Mesendoderm (in vitro differentiated cells): ENCODE measurements at regions not wholly inside any gene's neighbourhood (a gene's known extent, or its start where the extent isn't known, plus 50 kb on each side); places are given as distances from the start of the nearest gene placed in this dataset.
"Not testable (repeated sequence)": the region's sequence is repeated elsewhere in the genome, so short reads cannot be mapped to it uniquely, and the experiment has no call there.

Source experiments
- DNase-seq: peaks from one replicate; pipeline ENCODE4 v3.0.0; 2013
- H2AK5ac ChIP-seq: 2 replicates; pipeline ENCODE4 v1.6.1; 2013; ENCODE audit warnings: low read length, inconsistent platforms
- H2BK120ac ChIP-seq: 2 replicates; pipeline ENCODE4 v1.6.1; 2013; ENCODE audit warnings: low read depth, mild to moderate bottlenecking, low read length, moderate library complexity, mixed read lengths
- H2BK15ac ChIP-seq: replicated peaks from 2 replicates; pipeline ENCODE4 v1.6.1; 2013; ENCODE audit warnings: low read depth, mild to moderate bottlenecking, moderate library complexity
- H2BK5ac ChIP-seq: 2 replicates; pipeline ENCODE4 v1.6.1; 2013; ENCODE audit warnings: low read length, inconsistent platforms
- H3K18ac ChIP-seq: 2 replicates; pipeline ENCODE4 v1.6.1; 2013; ENCODE audit warnings: mild to moderate bottlenecking, low read length, mixed read lengths
- H3K23ac ChIP-seq: one replicate; pipeline ENCODE4 v1.6.1; 2013; ENCODE audit warnings: low read length
- H3K27ac ChIP-seq: 2 replicates; pipeline ENCODE4 v1.5.1; 2013; ENCODE audit warnings: low read depth, mild to moderate bottlenecking, inconsistent platforms, low read length, moderate library complexity
- H3K27me3 ChIP-seq: 2 replicates; pipeline ENCODE4 v1.6.1; 2013; ENCODE audit warnings: low read length, control low read depth, mild to moderate bottlenecking, inconsistent platforms; ENCODE audit not compliant: insufficient read depth, poor library complexity
- H3K36me3 ChIP-seq: 2 replicates; pipeline ENCODE4 v1.6.1; 2013; ENCODE audit warnings: low read length, inconsistent platforms; ENCODE audit not compliant: control insufficient read depth, insufficient read depth
- H3K4ac ChIP-seq: one replicate; pipeline ENCODE4 v1.6.1; 2013; ENCODE audit warnings: low read depth, mild to moderate bottlenecking, low read length, moderate library complexity
- H3K4me1 ChIP-seq: 2 replicates; pipeline ENCODE4 v1.6.1; 2013; ENCODE audit warnings: low read depth, low read length, inconsistent platforms; ENCODE audit not compliant: control insufficient read depth
- H3K4me2 ChIP-seq: 2 replicates; pipeline ENCODE4 v1.6.1; 2013; ENCODE audit warnings: low read length
- H3K4me3 ChIP-seq: 2 replicates; pipeline ENCODE4 v1.5.1; 2013; ENCODE audit warnings: mild to moderate bottlenecking, low read length
- H3K56ac ChIP-seq: one replicate; pipeline ENCODE4 v1.6.1; 2013; ENCODE audit warnings: low read length
- H3K79me1 ChIP-seq: 2 replicates; pipeline ENCODE4 v1.6.1; 2013; ENCODE audit warnings: low read length, inconsistent platforms
- H3K79me2 ChIP-seq: 2 replicates; pipeline ENCODE4 v1.6.1; 2013; ENCODE audit warnings: mild to moderate bottlenecking, low read length; ENCODE audit not compliant: control insufficient read depth, insufficient read depth
- H3K9ac ChIP-seq: 2 replicates; pipeline ENCODE4 v1.6.1; 2013; ENCODE audit warnings: low read length, inconsistent platforms
- H4K5ac ChIP-seq: one replicate; pipeline ENCODE4 v1.6.1; 2013; ENCODE audit warnings: low read length
- H4K8ac ChIP-seq: one replicate; pipeline ENCODE4 v1.6.1; 2013; ENCODE audit warnings: low read depth, mild to moderate bottlenecking, control low read depth, low read length, moderate library complexity
- WGBS: extraction: QIAGEN DNeasy Blood & Tissue Kit; methylation state at CpG from one replicate; pipeline ENCODE4 v1.1.7; 2013; ENCODE audit warnings: low lambda C conversion rate, missing lambda C conversion rate; ENCODE audit not compliant: insufficient coverage; ENCODE audit errors: extremely low coverage; 5-methylcytosine and 5-hydroxymethylcytosine counted together

DNA sequence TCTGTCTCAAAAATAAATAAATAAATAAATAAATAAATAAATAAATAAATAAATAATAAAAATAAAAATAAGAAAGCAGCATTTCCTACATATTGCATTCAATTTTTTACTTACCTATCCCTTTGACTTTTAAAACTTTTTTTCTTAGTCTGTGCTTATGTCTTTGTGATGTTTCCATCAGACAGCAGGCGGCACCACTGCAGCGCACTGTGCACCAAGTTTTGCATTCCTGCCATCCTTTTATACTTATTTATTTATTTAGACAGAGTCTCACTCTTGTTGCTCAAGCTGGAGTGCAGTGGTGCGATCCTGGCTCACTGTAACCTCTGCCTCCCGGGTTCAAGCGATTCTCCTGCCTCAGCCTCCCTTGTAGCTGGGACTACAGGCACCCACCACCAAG is 132.6 kb downstream of the SPATA31A6 start:
- WGBS = no CpG with 5 or more reads among the region's 5 CpGs
- not testable (repeated sequence) for H3K4me3 ChIP-seq, H3K4me1 ChIP-seq, H2BK5ac ChIP-seq, H3K79me2 ChIP-seq, H3K36me3 ChIP-seq, H3K23ac ChIP-seq, H4K5ac ChIP-seq, H4K8ac ChIP-seq, H2BK120ac ChIP-seq, H2BK15ac ChIP-seq, H3K4me2 ChIP-seq, H3K79me1 ChIP-seq, H3K18ac ChIP-seq, H3K9ac ChIP-seq, DNase-seq, H3K27ac ChIP-seq, H3K4ac ChIP-seq, H3K56ac ChIP-seq, H2AK5ac ChIP-seq, H3K27me3 ChIP-seq

DNA sequence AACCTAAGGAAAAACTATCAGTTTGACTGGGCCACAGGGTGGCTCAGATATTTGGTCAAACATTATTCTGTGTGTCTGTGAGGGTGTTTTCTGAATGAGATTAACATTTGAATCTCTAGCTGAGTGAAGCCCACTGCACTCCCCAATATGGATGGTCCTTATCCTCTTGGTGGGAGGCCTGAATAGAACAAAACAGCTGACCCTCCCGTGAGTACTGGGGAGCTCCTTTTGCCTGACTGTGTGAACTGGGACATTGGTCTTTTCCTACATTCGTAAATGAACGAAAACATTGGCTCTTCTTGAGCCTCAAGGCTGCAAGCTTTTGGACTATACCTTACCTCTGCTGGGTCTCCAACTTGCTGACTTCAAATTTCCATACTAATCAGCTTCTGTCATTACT is 134.2 kb downstream of the SPATA31A6 start:
- not testable (repeated sequence) for H3K79me2 ChIP-seq, H3K4me2 ChIP-seq, H3K4me1 ChIP-seq, H3K36me3 ChIP-seq, H2BK15ac ChIP-seq, H2BK120ac ChIP-seq, H3K56ac ChIP-seq, H2BK5ac ChIP-seq, H4K8ac ChIP-seq, H3K27ac ChIP-seq, H3K79me1 ChIP-seq, H3K4me3 ChIP-seq, H2AK5ac ChIP-seq, H3K23ac ChIP-seq, H3K9ac ChIP-seq, DNase-seq, H3K27me3 ChIP-seq, H4K5ac ChIP-seq, H3K4ac ChIP-seq, H3K18ac ChIP-seq
- WGBS = no CpG with 5 or more reads among the region's 3 CpGs

DNA sequence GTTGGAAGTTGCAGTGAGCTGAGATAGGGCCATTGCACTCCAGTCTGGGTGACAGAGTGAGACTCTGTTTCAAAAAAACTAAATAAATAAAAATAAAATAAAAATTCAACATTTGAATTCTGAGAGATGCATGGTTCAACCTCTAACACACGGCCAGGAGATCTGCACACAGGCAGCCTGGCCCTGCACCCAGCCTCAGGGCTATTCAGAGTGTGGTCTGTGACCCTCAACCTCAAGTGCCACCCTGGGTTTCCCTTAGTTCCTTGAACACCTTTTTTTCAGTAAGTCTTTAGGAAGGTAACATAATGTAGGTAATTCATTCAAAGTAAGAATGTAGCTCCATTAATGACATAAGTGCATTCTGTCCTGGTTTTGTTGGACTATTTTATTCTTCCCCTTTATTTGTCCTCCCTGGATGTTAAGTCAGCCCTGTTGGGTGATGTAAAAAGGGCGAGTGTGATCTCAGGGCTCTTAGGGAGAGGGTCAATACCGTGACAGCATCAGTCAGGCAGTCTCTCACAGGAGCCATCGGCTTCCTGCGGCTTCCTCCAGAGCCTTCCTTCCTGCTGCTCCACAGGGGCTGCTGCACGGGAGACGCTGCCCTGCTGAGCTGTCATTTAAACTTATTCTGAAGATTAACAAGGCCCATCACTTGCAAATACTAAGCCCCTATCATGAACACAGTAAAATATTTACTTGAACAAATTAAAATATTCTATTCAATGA is 139.8 kb downstream of the SPATA31A6 start:
- H3K79me2 ChIP-seq, H3K4me2 ChIP-seq, H3K18ac ChIP-seq, H3K79me1 ChIP-seq, H3K4me1 ChIP-seq, H3K27ac ChIP-seq, H3K27me3 ChIP-seq, H3K56ac ChIP-seq, H3K4ac ChIP-seq, H2BK5ac ChIP-seq, H3K4me3 ChIP-seq, H3K36me3 ChIP-seq, H3K9ac ChIP-seq, H4K8ac ChIP-seq, H4K5ac ChIP-seq, H2BK120ac ChIP-seq, H3K23ac ChIP-seq, H2AK5ac ChIP-seq, H2BK15ac ChIP-seq: not testable (repeated sequence)
- WGBS = no CpG with 5 or more reads among the region's 7 CpGs
- peak; percentile 93 for DNase-seq

DNA sequence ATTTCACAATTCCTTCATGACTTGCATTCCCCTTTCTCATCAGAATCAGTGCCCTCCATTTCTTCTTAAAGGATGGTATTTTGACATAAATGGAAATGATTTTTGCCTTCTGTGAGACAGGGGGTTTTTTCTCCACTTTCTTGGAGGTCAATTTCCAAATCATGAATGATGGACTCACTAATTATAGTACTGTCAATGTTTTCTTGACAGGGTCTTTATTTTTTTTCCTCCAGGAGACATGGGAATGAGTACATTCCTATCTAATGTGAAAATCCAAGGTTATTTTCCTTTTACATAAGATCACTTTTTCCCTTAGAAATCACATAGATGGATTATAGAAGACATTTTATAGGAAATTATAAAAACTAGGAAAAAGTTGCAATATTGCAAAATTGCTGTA is 141.7 kb downstream of the SPATA31A6 start:
- not testable (repeated sequence) for H3K36me3 ChIP-seq, H3K18ac ChIP-seq, H3K27me3 ChIP-seq, H4K8ac ChIP-seq, H3K9ac ChIP-seq, H3K23ac ChIP-seq, H3K4me2 ChIP-seq, H2BK15ac ChIP-seq, H2BK120ac ChIP-seq, DNase-seq, H3K27ac ChIP-seq, H4K5ac ChIP-seq, H2BK5ac ChIP-seq, H2AK5ac ChIP-seq, H3K4me3 ChIP-seq, H3K56ac ChIP-seq, H3K79me1 ChIP-seq, H3K79me2 ChIP-seq, H3K4me1 ChIP-seq, H3K4ac ChIP-seq

DNA sequence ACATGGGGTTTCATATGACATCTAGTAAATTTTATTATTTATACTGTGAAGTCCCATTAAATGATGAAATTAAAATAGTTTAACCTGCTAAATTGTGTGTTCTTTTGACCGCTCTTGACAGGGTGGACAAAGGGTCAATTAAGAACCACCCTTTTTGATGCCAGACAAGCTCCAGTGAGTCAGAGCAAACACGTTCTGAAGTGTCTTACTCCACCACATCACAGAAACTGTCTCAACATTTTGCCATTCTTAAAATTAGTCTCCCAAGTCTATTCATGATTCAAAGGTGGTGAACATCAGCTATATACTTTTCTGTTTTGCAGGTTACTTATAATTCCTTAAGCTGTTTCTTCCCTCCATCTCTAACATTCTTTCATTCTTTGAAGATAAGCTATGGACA is 142.1 kb downstream of the SPATA31A6 start:
- H2AK5ac ChIP-seq, H3K36me3 ChIP-seq, H4K5ac ChIP-seq, H2BK120ac ChIP-seq, H3K27me3 ChIP-seq, H3K4me2 ChIP-seq, H3K4me1 ChIP-seq, H3K9ac ChIP-seq, H3K18ac ChIP-seq, H3K56ac ChIP-seq, H2BK5ac ChIP-seq, H3K79me2 ChIP-seq, H3K27ac ChIP-seq, H3K23ac ChIP-seq, H3K4ac ChIP-seq, H3K79me1 ChIP-seq, H4K8ac ChIP-seq, H3K4me3 ChIP-seq, H2BK15ac ChIP-seq, DNase-seq: not testable (repeated sequence)
- no CpG with 5 or more reads among the region's 2 CpGs for WGBS

- not testable (repeated sequence) for H3K4me1 ChIP-seq
These were observed 143.0 kb downstream of the SPATA31A6 start for GRCh38 chr9:42326482-42326881.

More at GRCh38 chr9:42326482-42326881, 143.0 kb downstream of the SPATA31A6 start:
- H2BK120ac ChIP-seq, H4K8ac ChIP-seq, H3K4me3 ChIP-seq, H4K5ac ChIP-seq, H3K4me2 ChIP-seq, H3K79me2 ChIP-seq, H3K4ac ChIP-seq, H3K27me3 ChIP-seq, H3K23ac ChIP-seq, H3K79me1 ChIP-seq, DNase-seq, H2AK5ac ChIP-seq, H3K18ac ChIP-seq, H3K9ac ChIP-seq, H3K27ac ChIP-seq, H2BK5ac ChIP-seq, H2BK15ac ChIP-seq, H3K36me3 ChIP-seq, H3K56ac ChIP-seq: not testable (repeated sequence)
- no CpG with 5 or more reads among the region's 2 CpGs for WGBS
